ENCODE measurements at regions not wholly inside any gene's neighbourhood (a gene's known extent, or its start where the extent isn't known, plus 50 kb on each side); places are given as distances from the start of the nearest gene placed in this dataset.
"Not testable (repeated sequence)": the region's sequence is repeated elsewhere in the genome, so short reads cannot be mapped to it uniquely, and the experiment has no call there.

DNA sequence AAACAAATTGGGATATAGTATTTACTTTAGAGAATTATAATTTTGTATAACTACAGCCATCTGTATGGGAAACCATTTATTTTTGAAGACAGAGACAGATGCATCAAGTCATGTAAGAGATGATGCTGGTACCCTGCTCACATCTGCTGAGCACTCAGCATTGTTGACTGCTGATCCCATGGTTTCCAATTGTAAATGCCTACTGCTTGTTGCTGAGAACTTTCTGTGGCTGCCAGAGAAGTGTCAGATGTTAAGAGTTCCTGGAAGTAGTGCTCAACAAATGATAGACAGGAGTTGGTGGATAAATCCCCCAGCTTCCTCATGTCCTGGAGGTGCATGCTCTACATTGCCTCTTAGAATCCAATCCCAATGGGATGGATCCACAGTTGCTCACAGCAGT is 167.1 kb downstream of the OXSM start:
- DNase-seq = no peak

DNA sequence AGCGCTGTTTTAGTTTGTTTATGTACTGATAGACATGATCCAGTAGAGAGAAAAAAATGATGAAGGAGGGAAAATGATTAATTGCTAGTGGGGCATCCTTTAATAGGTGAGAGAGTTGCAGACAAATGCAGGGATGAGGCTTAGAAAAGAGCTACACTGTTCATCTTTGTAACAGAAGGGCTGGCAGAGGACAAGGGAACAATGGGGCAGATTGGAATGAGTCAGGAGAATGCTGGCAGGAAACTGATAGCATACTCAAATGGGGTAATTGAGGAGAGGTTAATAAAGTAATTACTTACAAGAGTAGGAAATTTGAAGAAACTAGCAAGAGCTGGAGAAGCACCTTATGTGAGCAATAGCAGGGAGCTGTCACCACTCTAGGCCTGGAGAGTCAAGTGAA is 170.9 kb downstream of the OXSM start:
- no peak for DNase-seq

DNA sequence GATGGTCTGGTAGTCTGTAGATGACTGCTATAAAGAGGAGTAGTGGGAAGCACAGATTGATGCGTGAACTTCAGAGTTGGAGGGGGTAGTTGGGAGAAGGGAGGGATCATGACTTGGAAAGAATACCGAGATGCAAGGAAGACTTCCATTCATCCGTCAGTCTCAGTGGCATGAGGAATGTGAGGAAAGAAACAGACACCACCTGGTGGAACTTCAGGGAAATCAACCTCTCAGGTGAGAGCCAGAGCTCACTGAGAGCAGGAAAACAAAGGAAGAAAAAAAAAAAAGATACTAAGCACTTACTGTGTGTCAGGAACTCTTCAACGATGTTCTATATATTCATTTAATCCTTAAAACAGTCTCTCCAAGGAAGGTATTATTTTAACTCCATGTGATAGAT is 172.4 kb downstream of the OXSM start:
- no peak for DNase-seq

DNA sequence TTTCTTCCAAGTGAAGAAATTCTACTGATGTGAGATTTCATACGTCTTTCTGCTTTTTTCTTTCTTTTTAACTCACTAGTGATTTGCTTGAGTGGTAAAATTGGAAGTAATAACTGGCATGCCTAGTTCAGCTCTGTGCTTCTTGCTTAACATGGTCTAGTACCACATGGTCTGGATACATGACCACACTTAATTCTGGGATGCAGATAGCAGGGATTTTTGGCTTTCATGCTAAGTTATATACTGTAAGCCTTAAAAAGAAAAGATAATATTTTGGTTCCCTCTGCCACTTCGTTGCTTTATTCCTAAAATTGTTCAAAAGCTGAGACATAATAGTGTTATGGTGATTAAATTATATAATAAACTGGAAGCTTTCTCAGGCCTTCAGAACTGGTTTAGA is 174.3 kb downstream of the OXSM start:
- no peak for DNase-seq

DNA sequence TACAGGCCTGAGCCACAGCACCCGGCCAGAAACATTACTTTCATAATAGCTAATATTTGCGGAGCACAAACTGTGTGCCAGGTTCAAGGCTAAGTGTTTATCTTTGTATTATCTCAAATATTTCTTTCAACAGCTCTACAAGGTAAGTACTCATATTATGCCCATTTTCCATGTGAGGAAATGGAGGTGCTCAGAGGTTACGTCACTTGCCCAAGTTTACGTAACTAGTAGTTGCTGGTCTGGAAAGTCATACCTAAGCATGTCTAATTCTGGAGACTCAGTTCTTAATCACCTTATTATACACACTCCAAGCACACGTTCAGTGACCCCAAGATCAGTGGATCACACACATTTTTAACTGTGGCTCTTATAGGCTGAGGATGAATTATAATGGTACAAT is 177.5 kb downstream of the OXSM start:
- DNase-seq = no peak

GRCh38 chr3:25971736-25972135 is 181.8 kb downstream of the OXSM start:
- DNase-seq = no peak

GRCh38 chr3:25973122-25973521 is 183.2 kb downstream of the OXSM start:
- DNase-seq = no peak

DNA sequence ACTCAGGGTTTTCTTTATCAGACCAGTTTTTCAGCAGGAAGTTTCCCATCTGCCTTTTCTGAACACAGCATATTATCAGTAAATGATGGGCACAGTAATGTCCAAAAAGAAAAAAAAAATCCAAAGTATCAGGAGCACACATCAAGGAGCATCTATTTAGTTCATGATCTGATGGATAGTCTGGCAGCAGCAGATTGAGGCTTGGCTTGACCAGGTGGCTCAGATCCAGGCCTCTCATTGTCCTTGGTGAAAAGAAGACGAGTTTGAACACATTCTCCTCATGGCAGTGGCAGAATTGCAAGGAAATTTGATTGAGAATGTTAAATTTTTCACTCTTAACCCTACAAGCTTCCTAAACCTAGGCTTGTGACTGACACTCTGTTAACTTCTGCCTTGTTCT is 192.9 kb downstream of the OXSM start:
- no peak for DNase-seq

DNA sequence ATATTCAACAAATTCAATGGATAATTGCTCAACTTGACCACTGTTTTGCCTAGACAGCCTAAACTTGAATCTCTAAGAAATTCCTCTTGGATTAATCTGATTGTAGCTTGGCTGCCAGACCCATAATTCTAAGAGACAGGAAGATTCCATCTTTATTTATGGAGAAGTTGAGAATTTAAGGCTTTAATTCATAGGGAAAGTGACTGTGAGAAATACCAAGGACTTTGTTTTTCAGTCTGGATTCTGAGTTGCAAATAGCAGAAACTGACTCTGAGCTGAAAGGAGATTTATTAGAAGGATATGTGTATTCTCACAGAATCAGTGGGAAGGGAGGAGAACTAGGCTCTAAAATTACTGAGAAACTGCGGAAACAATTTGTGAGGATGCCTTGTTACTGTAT is 195.7 kb downstream of the OXSM start:
- no peak for DNase-seq

DNA sequence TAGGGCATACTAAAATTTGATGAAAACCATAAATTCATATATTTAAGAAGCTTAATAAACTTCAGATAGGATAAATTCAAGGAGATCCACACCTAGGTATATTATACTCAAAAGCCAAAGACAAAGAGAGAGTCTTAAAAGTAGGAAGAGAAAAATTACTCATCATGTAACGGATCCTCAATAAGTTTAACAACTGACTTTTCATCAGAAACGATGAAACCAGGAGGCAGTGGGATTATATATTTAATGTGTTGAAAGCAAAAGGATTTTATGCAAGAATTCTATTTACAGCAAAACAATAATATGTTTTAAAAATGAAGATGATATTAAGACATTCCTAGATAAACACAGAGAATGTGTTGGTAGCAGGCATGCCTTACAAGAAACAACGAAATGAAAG is 202.7 kb downstream of the OXSM start:
- no peak for DNase-seq

DNA sequence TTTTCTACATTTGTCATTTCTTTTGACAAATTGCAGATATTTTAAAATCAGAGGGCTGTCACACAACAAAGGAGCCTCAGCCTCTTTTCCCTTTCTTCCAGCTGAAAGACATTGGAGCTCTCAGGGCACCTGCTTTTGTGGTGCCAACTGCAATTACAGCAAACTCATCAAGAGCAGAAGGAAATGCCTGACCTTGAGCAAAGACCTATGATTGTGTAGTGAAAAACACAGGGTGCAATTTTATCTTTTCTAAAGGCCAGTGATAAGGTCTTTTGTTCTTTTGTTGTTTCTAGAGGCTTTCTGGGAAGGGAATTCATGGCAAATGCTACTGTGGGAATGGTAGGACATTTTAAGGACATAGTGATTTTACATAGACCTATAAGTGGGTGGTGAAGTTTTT is 214.3 kb downstream of the OXSM start:
- no peak for DNase-seq

- no peak for DNase-seq
Observed at GRCh38 chr3:26011276-26011675, 221.4 kb downstream of the OXSM start.

- no peak for DNase-seq
Observed at GRCh38 chr3:26012241-26012745, 222.4 kb downstream of the OXSM start.

- no peak for DNase-seq
Observed at GRCh38 chr3:26015752-26016151, 225.9 kb downstream of the OXSM start.

GRCh38 chr3:26018889-26019288 is 229.0 kb downstream of the OXSM start:
- DNase-seq = no peak

DNA sequence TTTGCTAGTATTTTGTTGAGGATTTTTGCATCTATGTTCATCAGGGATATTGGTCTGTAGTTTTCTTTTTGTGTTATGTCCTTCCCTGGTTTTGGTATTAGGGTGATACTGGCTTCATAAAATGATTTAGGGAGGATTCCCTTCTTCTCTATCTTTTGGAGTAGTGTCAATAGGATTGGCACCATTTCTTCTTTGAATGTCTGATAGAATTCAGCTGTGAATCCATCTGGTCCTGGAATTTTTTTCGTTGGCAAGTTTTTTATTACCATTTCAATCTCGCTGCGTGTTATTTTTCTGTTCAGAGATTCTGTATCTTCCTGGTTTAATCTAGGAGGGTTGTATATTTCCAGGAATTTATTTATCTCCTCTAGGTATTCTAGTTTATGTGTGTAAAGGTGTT is 234.3 kb downstream of the OXSM start:
- not testable (repeated sequence) for DNase-seq

DNA sequence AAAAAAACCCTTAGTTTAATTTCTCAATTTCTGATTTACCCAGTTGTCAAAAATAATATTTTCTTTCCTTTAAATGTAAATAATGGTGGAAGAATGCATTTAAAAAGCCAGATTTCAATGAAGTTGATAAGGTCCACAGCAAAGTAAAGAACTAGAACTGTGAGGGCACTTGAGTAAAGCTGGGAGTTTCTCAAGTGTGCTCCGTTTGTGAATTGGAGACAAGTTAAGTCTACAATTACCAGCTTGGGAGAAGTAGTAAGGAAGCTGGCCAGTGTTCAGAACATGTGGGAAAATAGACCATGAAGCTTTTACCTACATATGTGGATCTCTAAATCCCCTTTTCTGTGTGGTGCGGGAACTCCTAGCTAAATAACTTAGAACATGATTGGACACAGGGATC is 239.4 kb downstream of the OXSM start:
- no peak for DNase-seq

DNA sequence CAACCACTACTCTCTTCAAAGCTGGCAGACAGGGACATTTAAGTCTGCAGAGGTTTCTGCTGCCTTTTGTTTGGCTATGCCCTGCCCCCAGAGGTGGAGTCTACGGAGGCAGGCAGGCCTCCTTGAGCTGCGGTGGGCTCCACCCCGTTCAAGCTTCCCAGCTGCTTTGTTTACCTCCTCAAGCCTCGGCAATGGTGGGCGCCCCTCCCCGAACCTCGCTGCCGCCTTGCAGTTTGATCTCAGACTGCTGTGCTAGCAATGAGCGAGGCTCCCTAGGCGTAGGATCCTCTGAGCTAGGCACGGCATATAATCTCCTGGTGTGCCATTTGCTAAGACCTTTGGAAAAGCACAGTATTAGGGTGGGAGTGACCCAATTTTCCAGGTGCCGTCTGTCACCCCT is 252.2 kb downstream of the OXSM start:
- not testable (repeated sequence) for DNase-seq

- no peak for DNase-seq
Observed at GRCh38 chr3:26049951-26050350, 260.1 kb downstream of the OXSM start.

DNA sequence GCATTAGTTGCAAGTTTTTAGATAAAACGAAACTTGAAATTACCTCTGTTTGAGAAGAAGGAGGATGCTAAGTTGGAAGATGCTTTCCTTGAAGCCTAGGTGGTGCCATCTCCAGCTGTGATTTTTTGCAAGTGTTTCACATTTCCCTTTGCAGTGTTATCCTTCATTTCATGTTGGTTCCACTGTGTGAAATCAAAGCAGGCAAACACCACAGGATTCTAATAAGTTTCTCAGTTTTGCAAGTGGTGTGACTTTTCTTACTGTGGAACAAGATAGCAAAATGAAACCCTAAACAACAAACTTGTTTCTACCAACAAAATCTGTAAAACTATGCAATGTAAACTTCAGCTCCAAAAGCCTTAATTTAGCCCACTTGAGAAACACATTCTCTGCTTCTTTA is 260.9 kb downstream of the OXSM start:
- no peak for DNase-seq

GRCh38 chr3:26058901-26059321 is 269.0 kb downstream of the OXSM start:
- no peak for DNase-seq

GRCh38 chr3:26061947-26062346 is 272.1 kb downstream of the OXSM start:
- no peak for DNase-seq

DNA sequence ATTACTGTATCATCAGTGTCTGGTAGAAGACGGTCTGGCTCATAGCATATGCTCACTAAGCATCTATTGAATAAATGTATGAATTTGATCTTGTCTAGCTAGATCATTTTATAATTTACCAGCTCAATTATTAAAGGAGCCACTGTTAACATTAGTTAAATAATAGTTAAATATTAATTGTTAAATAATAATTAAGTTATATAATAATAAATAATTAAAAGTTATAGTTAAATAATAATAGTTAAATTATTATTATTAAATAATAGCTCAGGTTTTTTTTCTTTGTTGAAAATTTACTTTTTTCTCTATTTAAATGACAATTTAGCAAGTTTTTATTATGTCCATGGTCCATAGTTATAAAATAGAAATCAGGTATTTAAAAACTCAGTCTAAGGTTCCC is 274.4 kb downstream of the OXSM start:
- DNase-seq = no peak

GRCh38 chr3:26068890-26069289 is 279.0 kb downstream of the OXSM start:
- no peak for DNase-seq

DNA sequence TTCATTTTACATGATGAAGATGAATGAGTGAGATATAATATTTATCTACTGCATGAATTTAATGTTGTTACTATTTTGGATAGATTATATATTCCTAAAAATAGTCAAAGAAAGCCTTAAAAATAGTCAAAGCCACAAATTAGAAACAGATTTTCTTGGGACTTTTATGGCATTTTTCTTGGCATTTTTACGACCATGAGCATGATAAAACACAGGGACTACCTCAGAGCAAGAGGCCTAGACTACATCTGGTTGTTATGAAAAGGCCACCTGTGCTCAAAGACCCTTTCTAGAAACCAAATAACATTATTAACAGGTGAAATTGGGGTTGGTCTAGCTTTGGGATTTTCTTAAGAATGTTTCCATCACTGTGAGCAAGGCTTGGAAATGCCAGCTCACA is 281.0 kb downstream of the OXSM start:
- DNase-seq = no peak

DNA sequence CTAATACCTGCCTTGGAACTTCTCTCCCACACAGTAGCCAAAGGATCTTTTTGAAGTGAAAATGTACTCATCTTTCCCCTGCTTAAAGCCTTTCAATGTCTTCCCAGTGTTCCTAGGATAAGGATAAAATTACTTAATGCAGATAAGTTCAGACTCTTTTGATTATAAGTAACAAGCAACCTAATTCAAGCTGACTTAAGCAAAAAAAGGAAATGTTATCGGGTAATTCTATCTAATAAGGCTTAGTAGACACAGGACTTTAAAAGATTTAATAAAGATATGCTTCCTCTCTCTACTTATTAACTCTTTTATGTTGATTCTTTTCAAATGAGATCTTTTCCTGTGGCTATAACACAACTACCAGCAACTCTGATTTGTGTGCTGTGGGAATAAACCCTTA is 284.2 kb downstream of the OXSM start:
- DNase-seq = no peak
